ENCODE measurements at regions not wholly inside any gene's neighbourhood (a gene's known extent, or its start where the extent isn't known, plus 50 kb on each side); places are given as distances from the start of the nearest gene placed in this dataset.

DNA sequence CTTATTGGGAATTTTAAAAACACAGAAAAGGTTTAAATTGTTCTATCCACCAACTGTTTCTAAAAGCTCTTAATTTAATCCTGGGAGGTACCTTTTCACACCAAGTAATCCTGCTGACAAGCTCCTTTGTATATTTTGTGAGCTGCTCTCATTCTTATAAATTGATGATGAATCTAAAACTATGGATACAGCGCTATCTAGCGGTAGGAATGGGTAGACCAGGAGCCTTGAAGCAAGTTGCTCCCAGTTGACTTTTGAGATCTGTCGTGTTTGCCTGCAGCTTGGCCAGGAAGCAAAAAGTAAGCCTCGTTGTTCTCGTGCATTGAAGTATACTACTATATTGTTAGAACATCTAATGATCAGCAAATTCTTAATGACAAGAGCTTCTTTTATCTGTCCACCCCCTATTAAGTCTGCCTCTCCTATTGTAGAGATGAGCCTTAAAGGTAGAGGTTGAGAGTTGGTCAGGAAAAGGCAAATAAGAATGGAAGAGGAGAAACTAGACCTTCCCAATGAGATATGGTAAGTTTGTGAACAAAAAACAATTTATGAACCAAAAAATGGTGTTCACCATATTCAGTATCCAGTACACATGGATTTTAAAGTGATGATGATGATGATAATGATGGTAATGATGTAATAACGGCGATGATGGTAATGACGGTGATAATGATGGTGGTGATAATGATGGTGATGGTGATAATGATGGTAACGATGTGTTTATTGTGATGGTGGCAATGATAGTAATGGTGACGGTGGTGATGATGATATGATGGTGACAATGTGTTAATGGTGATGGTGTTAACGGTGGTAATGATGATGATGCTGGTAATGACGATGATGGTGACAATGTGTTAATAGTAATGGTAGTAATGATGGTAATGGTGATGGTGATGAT lies 212.1 kb upstream of the NCKAP5 start (continued):
- TF ChIP-seq, protein P1, sequence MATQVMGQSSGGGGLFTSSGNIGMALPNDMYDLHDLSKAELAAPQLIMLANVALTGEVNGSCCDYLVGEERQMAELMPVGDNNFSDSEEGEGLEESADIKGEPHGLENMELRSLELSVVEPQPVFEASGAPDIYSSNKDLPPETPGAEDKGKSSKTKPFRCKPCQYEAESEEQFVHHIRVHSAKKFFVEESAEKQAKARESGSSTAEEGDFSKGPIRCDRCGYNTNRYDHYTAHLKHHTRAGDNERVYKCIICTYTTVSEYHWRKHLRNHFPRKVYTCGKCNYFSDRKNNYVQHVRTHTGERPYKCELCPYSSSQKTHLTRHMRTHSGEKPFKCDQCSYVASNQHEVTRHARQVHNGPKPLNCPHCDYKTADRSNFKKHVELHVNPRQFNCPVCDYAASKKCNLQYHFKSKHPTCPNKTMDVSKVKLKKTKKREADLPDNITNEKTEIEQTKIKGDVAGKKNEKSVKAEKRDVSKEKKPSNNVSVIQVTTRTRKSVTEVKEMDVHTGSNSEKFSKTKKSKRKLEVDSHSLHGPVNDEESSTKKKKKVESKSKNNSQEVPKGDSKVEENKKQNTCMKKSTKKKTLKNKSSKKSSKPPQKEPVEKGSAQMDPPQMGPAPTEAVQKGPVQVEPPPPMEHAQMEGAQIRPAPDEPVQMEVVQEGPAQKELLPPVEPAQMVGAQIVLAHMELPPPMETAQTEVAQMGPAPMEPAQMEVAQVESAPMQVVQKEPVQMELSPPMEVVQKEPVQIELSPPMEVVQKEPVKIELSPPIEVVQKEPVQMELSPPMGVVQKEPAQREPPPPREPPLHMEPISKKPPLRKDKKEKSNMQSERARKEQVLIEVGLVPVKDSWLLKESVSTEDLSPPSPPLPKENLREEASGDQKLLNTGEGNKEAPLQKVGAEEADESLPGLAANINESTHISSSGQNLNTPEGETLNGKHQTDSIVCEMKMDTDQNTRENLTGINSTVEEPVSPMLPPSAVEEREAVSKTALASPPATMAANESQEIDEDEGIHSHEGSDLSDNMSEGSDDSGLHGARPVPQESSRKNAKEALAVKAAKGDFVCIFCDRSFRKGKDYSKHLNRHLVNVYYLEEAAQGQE (IDR thresholded peaks at IDR 0.05; ENCODE audit: borderline replicate concordance), result peak; percentile 42; the same call in 1 of the 2 replicates
- TF ChIP-seq, protein P1 (CRISPR knock-in tag; IDR thresholded peaks at IDR 0.05; ENCODE audit: low read depth), result no peak
- TF ChIP-seq TEAD2 (tag; IDR thresholded peaks at IDR 0.05), result peak; percentile 82
- no peak for TF ChIP-seq RFX5 (IDR thresholded peaks at IDR 0.05; ENCODE audit: low read depth, low read length)
- no peak for TF ChIP-seq ZNF41 (CRISPR knock-in tag; conservative IDR thresholded peaks at IDR 0.05)
- no peak for TF ChIP-seq GABPB2 (CRISPR knock-in tag; conservative IDR thresholded peaks at IDR 0.05)
- TF ChIP-seq, protein P2, sequence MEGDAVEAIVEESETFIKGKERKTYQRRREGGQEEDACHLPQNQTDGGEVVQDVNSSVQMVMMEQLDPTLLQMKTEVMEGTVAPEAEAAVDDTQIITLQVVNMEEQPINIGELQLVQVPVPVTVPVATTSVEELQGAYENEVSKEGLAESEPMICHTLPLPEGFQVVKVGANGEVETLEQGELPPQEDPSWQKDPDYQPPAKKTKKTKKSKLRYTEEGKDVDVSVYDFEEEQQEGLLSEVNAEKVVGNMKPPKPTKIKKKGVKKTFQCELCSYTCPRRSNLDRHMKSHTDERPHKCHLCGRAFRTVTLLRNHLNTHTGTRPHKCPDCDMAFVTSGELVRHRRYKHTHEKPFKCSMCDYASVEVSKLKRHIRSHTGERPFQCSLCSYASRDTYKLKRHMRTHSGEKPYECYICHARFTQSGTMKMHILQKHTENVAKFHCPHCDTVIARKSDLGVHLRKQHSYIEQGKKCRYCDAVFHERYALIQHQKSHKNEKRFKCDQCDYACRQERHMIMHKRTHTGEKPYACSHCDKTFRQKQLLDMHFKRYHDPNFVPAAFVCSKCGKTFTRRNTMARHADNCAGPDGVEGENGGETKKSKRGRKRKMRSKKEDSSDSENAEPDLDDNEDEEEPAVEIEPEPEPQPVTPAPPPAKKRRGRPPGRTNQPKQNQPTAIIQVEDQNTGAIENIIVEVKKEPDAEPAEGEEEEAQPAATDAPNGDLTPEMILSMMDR (IDR thresholded peaks at IDR 0.05 in 2 of 3, conservative IDR thresholded peaks at IDR 0.05 in 1 of 3; ENCODE audit: insufficient read depth in 2 of 3, low read depth in 1 of 3, low read length in 3 of 3), result peak; percentile 55 to 78 (median 74)
- no peak for TF ChIP-seq NFATC3 (IDR thresholded peaks at IDR 0.05)
- TF ChIP-seq C11orf30 (IDR thresholded peaks at IDR 0.05; ENCODE audit: low read depth), result peak; percentile 15; the same call in 1 of the 2 replicates
- TF ChIP-seq ZNF316 (IDR thresholded peaks at IDR 0.05), result peak; percentile 38; the same call in 1 of the 2 replicates
- peak; percentile 44 to 66 for TF ChIP-seq RAD21 (CRISPR knock-in tag; conservative IDR thresholded peaks at IDR 0.05 in 1 of 2, IDR thresholded peaks at IDR 0.05 in 1 of 2)
